ENCODE measurements at regions not wholly inside any gene's neighbourhood (a gene's known extent, or its start where the extent isn't known, plus 50 kb on each side); places are given as distances from the start of the nearest gene placed in this dataset.

GRCh38 chr6:141415896-141416295, 716.8 kb upstream of the GJE1 start:
- no peaks in the 10 kb centered on the region for H3K79me2 ChIP-seq (ENCODE audit: insufficient read depth, low read length)
- H3K9ac ChIP-seq (ENCODE audit: low read length) = no peak overlapping the region
- H2AFZ ChIP-seq (ENCODE audit: low read depth, low read length, severe bottlenecking) = no peak overlapping the region

GRCh38 chr6:141413196-141413595, 719.5 kb upstream of the GJE1 start:
- Histone ChIP-seq H3K4me2 (ENCODE audit: low read depth, low read length, poor library complexity, severe bottlenecking) (no peak overlapping the region), H3K27me3 (ENCODE audit: low read length) (no peaks in the 10 kb centered on the region), H3K79me2 (ENCODE audit: insufficient read depth, low read length) (no peaks in the 10 kb centered on the region), H3F3A (ENCODE audit: insufficient read depth) (no peaks in the 10 kb centered on the region), H3K36me3 (ENCODE audit: low read length) (no peaks in the 10 kb centered on the region), H2AFZ (ENCODE audit: low read depth, low read length, severe bottlenecking) (no peak overlapping the region), H3K9me2 (replicated peaks; ENCODE audit: insufficient read depth, low read length) (no peaks in the 10 kb centered on the region), H3K27ac (ENCODE audit: low read depth, low read length) (no peak overlapping the region), H3K9me3 (ENCODE audit: insufficient read depth, low read length) (peaks cover 19% of the 10 kb centered on the region; the same call in 1 of the 2 replicates), H4K20me1 (ENCODE audit: low read depth, low read length) (no peaks in the 10 kb centered on the region), H3K9ac (ENCODE audit: low read length) (no peak overlapping the region), H3K4me3 (ENCODE audit: insufficient read depth, low read length, poor library complexity, severe bottlenecking) (no peak overlapping the region)
- TF ChIP-seq CTCF (IDR thresholded peaks at IDR 0.05; ENCODE audit: insufficient read depth, low read length, poor library complexity, severe bottlenecking) (no peak), EZH2phosphoT487 (conservative IDR thresholded peaks at IDR 0.05; ENCODE audit: low read length) (no peak)

More at GRCh38 chr6:141415896-141416295, 716.8 kb upstream of the GJE1 start:
- H3K9me3 ChIP-seq (ENCODE audit: insufficient read depth, low read length) = no peaks in the 10 kb centered on the region
- H4K20me1 ChIP-seq (ENCODE audit: low read depth, low read length) = no peaks in the 10 kb centered on the region
- no peaks in the 10 kb centered on the region for H3F3A ChIP-seq (ENCODE audit: insufficient read depth)
- H3K9me2 ChIP-seq (replicated peaks; ENCODE audit: insufficient read depth, low read length) = no peaks in the 10 kb centered on the region
- no peak overlapping the region for H3K4me2 ChIP-seq (ENCODE audit: low read depth, low read length, poor library complexity, severe bottlenecking)
- no peaks in the 10 kb centered on the region for H3K36me3 ChIP-seq (ENCODE audit: low read length)
- no peak overlapping the region for H3K4me3 ChIP-seq (ENCODE audit: insufficient read depth, low read length, poor library complexity, severe bottlenecking)
- no peak for TF ChIP-seq CTCF (IDR thresholded peaks at IDR 0.05; ENCODE audit: insufficient read depth, low read length, poor library complexity, severe bottlenecking)
- no peaks in the 10 kb centered on the region for H3K27me3 ChIP-seq (ENCODE audit: low read length)
- no peak overlapping the region for H3K27ac ChIP-seq (ENCODE audit: low read depth, low read length)

- no peak overlapping the region for H3K9ac ChIP-seq (ENCODE audit: low read length)
- H4K20me1 ChIP-seq (ENCODE audit: low read depth, low read length) = no peaks in the 10 kb centered on the region
- H3K27ac ChIP-seq (ENCODE audit: low read depth, low read length) = no peak overlapping the region
- no peaks in the 10 kb centered on the region for H3K27me3 ChIP-seq (ENCODE audit: low read length)
- H3K4me2 ChIP-seq (ENCODE audit: low read depth, low read length, poor library complexity, severe bottlenecking) = no peak overlapping the region
- no peaks in the 10 kb centered on the region for H3F3A ChIP-seq (ENCODE audit: insufficient read depth)
- no peaks in the 10 kb centered on the region for H3K9me2 ChIP-seq (replicated peaks; ENCODE audit: insufficient read depth, low read length)
- H3K9me3 ChIP-seq (ENCODE audit: insufficient read depth, low read length) = peaks cover 36% of the 10 kb centered on the region; the same call in 1 of the 2 replicates
- peaks cover 8% of the 10 kb centered on the region; the same call in 1 of the 2 replicates for H3K36me3 ChIP-seq (ENCODE audit: low read length)
- no peaks in the 10 kb centered on the region for H3K79me2 ChIP-seq (ENCODE audit: insufficient read depth, low read length)
- TF ChIP-seq CTCF (IDR thresholded peaks at IDR 0.05; ENCODE audit: insufficient read depth, low read length, poor library complexity, severe bottlenecking) (no peak), EZH2phosphoT487 (conservative IDR thresholded peaks at IDR 0.05; ENCODE audit: low read length) (no peak)
- no peak overlapping the region for H3K4me3 ChIP-seq (ENCODE audit: insufficient read depth, low read length, poor library complexity, severe bottlenecking)
- no peak overlapping the region for H2AFZ ChIP-seq (ENCODE audit: low read depth, low read length, severe bottlenecking)
These were observed 726.0 kb upstream of the GJE1 start for GRCh38 chr6:141406761-141407160.
